Ammon's horn (tissue), 1 donor: ENCODE measurements at regions not wholly inside any gene's neighbourhood (a gene's known extent, or its start where the extent isn't known, plus 50 kb on each side); places are given as distances from the start of the nearest gene placed in this dataset.

Source experiments
- DNase-seq: peaks from one replicate; pipeline ENCODE4 v3.0.0-alpha.2; 2016; ENCODE audit warnings: low spot score

- DNase-seq, result no peak
Measured at GRCh38 chr3:74693251-74693650, 78.8 kb upstream of the CNTN3 start.

- DNase-seq, result no peak
Measured at GRCh38 chr3:74691946-74692345, 77.5 kb upstream of the CNTN3 start.

GRCh38 chr3:74673326-74673725, 58.9 kb upstream of the CNTN3 start:
- no peak for DNase-seq

- no peak for DNase-seq
Measured at GRCh38 chr3:74664606-74665005, 50.1 kb upstream of the CNTN3 start.
